Ureter (tissue), 1 donor: ENCODE measurements at regions not wholly inside any gene's neighbourhood (a gene's known extent, or its start where the extent isn't known, plus 50 kb on each side); places are given as distances from the start of the nearest gene placed in this dataset.

Experiments used
- DNase-seq: peaks from one replicate; pipeline ENCODE4 v3.0.0-alpha.2; 2020; ENCODE audit warnings: low spot score
- donor health status: DM: yes; HTN: yes; CAD: no.

DNA sequence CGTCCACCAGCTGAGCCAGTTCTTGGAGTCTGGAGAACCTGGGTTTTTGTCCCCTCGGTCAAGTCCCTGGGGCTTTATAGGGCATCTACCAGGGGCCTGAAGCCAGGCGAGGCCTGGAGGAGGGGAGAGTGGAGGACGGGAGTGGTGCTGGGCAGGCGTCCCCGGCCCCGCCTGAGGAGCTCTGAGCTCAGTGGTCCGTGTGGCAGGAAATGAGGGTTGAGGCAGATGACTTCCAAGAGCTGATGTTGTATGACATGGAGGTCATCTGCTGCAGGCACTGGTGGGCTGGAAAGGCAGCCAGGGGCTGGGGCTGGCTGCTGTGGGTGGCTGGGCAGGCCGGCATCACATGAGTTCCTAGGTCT lies 118.5 kb upstream of the HS6ST1 start:
- peak; percentile 32 for DNase-seq

DNA sequence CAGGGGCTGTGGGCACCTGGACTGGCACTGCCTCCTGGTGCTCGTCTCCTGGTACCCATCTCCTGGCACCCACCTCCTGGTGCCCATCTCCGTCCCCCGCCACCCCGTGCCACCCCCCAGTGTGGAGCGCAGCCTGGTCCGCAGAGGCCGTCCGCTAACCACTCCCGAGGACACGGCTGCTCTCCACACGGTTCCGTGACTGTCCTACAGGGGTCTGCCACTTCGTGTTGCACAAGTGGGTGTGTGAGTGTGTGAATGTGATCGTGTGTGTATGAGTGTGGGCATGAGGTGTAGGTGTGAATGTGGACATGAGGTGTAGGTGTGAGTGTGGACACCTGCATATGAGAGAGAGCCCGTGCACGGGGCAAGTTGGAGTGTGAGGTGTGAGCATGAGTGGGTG lies 119.4 kb upstream of the HS6ST1 start:
- DNase-seq = peak; percentile 38

DNA sequence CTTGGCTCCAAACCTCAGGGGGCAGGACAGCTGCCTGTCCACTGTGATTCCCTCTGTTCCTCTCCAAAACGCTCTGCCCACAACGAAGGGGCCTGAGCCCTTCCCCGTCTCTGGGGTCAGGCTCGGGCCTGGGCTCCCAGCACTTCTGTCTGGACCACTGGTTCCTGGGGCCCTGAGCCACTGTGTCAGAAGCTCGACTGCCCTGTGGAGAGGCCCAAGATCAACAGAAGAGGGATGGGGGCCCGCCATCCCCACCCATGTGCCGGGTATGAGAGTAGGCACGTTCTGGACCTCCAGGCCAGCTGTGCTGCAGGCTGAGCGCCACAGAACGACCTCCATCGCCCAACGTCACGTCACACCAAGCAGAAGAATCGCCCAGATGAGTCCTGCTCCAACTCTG lies 119.9 kb upstream of the HS6ST1 start:
- peak; percentile 36 for DNase-seq

DNA sequence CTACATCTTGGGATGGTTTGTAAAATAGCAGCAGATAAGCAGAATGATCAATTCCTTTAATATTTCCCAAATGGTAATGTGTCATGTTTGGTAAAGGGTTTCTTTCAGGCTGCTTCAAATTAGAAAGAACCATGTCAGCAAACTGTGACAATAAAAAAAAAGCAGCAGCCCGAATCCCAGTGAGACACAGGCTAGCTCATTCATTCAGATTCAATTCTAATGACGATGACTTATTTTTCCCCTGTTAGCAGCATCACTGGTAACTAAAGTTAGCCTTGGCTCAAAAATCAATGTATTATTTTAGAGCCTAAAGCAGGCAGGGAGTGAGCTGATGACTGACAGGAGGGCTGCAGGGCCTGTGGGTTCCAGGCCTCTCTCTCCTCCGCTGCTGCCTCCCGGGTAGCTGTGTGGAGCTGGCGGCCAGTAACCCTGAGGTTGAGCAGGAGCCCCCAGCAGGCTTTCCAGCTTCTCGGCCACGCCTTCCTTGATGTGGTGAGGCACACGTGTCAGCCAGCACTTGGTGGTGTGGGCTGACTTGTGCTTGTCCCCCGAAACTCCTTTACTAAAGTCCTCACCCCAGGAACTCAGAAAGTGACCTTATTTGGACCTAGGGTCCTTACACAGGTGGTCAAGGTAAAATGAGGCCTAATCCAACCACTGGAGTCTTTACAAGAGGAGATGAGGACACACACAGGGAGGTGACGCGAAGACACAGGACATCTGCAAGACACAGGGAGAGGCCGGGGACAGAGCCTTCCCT lies 120.5 kb upstream of the HS6ST1 start:
- peak; percentile 27 for DNase-seq

DNA sequence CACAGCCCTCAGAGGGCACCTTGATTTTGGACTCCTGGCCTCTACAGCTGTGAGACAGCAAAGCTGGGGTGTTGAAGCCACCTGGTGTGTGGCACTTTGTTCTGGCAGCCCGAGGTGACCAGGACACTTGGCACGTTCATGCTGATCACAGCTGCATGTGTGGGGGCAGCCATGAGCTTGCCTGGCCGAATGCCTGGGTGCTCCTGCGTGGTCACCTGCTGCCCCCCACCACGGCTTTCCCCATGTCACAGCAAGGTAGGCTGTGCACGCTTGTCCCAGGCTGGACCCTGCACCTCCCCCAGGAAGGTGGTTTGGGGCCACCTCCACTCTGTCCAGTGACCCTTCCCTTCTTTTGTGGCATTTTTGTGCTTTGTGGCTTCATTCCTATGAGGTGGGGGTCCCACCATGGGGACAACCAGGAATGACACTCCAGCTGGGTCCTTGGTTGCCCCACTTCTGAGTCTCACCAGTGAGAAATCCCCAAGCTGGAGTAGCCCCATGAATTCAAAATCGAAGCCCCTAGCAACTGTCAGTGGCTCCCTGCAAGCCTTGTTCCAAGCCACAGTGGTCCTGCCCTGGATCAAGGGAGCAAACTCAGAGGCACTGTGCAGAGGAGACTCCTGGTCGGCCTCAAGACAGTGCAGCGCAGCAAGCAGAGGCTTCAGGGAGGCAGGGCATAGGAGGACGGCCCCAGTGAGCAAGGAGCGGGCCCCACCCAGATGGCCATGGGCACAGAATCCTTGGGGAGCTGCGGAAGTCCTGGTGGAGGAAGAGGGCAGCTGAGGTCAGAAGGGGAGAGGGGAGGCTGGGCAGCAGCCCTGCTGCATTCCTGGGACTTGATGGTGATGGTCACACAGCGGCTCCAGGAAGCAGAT lies 121.4 kb upstream of the HS6ST1 start:
- peak; percentile 34 for DNase-seq

DNA sequence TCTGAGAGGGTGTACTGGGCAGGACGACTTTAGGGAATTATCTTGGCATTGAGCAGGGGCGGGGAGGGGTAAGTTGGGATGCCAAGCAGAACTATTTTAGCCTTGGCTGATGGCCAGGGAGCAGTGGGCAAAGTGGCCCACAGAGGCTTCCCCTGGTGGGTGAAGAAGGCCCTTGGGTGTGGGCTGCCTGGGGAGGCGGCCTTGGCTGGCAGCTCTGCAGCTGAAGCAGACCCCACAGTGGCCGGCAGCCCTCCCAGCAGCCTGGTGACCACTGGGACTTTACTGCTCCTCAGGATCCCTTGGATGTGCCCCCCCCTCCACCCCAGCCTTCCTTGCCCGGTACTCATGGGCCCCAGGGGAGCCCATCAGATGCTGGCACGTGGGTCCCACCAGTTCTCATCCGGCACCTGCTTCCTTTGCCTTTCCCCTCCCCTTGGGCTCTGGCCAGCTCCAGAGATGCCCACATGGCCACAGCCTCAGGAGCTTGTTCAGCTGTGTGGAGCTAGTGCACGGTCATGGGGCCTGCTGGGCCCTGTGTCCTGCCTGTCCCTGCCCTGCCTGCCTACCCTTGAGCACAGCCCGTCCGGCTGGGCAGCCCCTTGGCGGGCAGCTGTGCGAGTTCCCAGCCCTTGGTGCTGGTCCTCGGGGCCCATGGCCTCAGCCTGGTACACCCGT lies 122.1 kb upstream of the HS6ST1 start:
- DNase-seq = peak; percentile 41

DNA sequence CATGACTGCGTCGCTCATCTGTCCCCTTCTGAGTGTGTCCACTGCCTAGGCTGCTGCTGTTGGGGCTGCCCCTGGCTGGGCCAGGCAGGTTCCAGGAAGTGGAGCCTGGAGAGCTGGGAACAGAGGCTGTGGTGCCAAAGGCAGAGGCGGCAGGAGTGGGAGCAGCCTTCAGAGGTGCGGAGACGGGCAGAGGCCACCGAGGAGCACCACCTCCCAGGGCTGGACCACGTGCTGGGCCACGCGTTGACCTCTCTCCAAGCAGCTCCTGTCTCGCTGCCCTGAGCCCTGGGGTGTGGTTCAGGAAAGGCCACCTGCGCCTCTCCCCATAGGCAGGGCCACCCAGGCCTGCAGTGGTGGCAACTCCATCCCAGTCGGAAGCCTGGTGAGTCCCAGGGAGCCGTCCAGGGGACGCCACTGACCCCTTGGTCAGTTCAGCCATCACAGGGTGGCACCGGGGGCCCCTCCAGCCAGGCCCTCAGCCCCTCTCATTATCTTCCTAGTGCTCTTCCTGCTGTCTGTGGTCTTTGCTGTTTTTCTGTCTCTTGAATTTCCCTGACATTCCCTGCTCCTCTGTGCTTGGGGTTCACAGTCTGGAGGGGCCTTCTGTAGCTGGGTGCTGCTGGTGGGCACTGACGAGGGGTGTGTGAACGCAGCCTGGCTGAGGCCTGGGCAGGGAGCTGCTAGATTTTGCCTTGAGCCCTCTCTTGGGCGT lies 122.8 kb upstream of the HS6ST1 start:
- DNase-seq = no peak

DNA sequence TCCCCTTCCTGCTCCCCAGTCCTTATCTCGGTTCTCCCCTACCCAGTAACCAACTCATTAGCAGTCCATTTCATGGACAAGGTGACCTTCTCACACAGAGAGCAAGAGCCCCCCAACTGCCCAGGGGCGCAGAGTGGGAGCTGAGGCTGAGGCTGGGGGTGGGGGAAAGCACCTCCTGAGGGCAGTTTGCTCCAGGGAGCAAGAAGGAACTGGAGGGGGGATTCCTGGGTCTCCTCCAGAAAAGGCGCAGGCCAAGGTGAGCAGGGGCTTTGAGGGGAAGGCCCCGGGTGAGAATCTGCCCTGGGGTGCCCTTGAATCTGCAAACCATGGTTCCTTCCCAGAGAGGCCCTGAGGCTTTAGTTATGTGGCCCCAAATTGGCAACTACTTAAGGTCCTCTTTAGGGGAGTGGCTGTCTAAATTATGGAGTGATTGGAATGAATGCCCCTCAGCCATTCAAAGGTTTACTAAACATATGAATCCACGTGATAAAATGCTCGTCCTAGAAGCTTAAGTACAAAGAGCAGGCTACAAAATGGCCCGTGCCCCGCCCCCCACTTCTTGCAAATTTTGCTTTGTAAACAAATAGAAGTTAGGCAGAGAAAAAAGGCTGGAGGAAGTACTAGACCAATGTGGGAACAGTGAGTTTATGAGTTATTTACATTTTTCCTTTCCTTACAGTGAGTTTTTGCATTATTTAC lies 123.5 kb upstream of the HS6ST1 start:
- peak; percentile 64 for DNase-seq

DNA sequence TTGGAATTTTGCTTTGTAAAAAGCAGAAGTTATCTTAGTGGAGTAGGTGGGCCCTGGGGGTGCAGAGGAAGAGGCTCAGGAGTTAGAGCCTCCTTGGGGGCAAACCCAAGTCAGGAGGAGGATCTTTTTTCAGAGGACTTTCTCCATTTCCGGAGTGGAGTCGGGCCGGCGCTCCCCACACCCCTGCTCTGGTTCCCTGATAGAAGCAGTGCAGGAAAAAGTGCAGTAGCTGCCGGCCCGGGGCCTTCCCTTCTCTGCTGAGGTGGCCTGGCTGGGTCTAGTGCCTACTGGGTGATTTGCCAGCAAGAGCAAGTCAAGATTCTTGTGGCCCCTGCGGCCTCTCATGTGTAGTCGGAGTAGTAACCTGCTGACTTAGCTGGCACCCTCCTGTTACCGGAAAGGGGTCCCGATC lies 124.2 kb upstream of the HS6ST1 start:
- peak; percentile 49 for DNase-seq

DNA sequence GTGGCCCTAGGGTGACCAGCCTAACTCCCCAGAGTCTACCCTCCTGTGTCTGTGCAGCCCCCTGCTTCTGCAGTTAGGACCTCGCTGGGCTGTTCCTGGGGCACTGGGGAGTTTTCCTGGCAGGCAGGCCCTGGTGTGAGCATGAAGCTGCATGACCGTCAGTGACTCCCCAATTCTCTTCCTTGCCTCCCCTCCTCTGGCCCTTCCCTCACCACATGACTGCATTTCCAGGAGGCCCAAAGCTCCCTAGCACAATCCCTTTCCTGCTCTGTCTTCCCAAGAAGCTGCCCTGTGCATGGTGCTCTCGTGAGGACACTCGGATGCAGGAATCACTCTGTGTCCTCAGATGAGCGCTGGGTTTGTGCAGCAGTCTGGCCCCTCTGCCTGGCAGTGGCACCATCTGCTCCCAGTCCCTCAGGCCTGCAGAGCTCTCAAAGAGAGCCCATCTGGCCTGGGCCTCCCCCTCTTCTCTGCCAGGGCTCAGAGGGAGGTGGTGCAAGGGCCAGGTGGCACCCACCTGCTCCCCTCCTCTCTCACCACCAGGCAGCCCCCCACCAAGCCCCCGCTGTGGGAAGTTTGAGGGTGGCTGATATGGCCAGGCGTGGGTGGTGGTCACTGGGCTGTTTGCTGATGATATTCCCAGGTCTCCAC lies 125.6 kb upstream of the HS6ST1 start:
- peak; percentile 38 for DNase-seq

DNA sequence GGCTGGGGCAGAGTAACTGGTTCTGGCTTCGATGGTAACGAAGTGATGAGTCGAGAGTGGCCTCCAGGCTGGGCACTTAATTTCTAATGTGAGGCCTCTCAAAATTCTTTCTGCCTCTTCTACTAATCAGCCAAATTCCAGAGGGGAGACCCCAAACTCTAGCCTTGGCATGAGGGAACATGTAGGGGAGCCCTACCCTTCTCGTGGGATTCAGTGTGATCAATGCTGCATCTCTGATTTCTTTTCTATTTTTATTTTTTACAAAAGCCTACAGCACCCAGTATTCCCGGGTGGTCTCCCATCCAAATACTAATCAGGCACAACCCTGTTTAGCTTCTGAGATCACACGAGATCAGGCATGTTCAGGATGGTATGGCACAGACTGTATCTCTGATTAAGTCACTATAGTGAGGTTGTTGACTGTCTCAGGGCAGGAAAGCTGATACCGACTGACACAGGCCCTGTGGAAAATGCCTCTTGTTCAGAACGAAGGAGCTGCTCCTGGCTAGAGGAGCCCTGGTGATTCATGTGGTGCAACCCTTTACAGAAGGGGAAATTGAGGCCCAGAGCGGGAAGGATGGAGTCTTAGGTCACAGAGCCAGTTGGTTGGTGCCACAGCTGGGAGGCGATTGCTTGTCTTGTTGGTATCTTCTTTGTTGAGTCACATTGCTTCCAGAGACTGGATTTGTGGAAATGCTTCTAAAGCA lies 126.3 kb upstream of the HS6ST1 start:
- DNase-seq = peak; percentile 25

DNA sequence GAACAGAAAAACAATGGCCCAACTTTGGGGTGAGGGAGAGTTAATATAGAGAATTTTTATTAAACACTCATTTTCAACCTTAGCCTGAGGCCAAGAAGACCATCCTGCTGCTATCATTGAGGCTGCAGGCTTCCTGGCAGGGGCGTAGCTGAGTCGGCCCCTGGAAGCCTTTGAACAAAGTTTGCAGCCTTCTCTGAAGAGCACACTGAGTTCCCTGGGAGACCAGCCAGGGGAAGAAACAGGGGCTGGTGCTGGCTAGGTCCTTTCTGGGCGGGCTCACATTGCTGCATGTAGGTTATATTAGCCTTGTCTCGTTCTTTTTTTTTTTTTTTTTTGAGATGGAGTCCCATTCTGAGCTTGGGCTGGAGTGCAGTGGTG lies 126.8 kb upstream of the HS6ST1 start:
- peak; percentile 43 for DNase-seq

DNA sequence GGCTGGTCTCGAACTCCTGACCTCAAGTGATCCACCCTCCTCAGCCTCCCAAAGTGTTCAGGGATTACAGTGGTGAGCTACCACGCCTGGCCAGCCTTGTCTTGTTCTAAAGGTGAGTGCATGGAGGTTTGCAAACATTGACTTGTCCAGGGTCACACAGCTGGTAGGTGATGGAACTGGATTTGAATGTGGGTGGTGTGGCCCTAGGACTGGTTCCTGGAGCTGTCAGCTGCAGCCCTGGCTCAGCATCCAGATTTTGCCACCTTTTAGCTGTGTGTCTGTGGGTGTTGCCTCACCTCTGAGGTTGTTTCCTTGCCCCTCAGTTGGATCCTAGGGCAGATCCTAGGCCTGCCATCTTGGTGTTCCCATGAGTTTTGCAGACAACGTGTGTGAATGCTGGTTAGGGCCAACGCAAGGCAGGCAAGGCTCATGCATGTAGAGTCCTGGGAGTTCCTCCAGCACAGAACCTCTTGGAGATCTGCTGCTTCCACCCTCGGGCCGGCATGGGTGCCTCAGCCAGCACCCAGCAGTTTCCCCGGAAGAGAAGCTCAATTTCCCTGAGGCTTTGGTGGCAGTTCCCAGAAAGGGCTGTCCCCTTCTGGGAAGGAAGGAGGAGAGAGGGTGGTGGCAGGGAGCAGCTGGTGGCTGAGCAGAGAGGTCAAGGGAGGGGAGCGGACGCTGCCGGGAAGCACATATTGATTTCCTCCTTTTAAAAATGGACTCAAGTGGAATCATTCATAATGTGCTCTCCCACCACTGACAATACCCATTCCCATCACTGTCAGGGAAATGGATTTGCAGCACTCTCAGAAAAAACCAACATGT lies 127.6 kb upstream of the HS6ST1 start:
- peak; percentile 38 for DNase-seq

DNA sequence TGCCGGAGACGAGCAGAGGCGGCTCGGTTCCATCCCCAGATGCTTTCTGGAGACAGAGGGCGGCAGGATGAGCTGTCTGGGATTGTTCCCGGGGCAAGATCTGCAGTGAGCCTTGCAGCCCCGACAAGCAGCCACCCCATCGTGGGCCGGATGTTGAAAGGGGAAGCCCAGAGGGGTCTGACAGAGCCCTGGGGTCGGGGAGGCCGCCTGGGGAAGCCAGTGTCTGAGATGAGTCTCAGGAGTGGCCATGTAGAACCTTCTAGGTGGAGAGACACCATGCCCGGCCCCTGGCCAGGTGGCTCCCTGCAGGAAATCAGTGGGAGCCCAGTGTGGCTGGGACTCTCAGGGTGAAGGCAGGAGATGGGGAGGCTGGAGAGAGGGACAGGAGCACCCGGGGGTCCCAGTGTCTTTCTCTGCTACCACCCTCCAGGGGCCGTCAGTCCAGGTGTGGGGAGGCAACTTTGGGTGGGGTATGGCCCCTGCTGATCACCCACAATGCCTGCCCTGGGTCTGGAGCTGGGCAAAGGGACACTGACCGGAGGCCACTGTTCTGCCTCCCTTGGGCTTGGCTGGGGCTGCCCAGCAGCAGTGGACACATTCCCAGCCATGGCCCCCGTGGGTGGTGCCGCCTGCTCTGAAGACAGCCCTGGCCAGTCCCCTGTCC lies 128.3 kb upstream of the HS6ST1 start:
- DNase-seq = peak; percentile 40

DNA sequence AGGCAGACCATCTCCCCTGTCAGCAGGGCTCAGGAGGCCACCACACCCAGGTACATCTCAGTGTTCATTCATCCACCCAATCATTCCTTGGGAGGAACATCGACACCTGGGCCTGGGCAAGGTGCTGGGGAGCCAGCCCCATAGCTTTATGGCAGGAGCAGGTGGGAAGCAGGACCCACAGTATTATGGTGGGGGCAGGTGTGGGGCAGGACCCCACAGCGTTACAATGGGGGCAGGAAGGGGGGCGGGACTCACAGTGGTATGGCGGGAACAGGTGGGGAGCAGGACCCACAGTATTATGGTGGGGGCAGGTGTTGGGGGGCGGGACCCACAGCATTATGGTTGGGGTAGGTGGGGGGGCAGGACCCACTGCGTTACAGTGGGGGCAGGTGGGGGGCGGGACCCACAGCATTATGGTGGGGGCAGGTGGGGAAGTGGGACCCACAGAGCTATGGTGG lies 128.9 kb upstream of the HS6ST1 start:
- DNase-seq = peak; percentile 17

DNA sequence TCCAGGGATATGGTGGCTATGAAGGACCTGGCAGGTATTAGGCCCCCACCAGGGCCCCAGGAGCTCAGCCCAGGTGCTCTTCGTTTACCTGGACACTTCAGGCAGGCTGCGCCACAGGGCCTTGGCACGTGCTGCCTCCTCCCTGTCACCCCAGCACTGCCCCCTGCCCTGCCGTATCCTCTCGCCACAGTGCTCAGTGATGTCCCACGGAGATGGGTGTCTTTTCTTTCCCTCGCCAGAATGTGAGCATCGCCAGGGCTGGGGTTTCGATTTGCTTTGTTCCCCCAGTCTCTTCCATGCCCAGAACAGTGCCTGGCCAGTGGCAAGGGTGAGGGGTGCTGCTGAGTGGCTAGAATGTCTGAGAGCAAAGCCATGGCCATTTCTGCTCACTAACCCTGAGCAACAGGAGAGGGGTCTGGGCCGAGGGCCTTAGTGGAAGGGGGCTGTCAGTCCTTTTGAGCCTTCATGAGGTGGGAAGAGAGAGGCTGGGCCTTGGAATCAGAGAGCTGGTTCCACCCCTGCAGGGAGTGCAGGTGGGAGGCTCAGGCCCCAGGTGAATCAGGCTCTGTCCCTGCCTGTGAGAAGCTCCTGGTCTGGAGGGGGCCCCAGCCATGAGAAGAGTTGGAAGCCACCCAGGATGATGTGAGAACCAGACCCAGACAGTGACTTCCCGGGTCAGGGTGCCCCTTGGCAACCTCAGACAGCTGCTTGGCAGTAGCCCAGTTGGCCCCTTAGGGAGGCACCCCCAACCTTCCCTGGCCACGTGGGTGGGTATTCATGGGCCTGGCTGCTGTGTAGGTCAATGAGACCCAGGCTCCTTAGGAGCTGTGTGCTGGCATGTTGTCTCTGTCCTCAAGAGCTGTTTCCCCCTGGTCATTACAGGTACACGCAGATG lies 129.9 kb upstream of the HS6ST1 start:
- peak; percentile 34 for DNase-seq

DNA sequence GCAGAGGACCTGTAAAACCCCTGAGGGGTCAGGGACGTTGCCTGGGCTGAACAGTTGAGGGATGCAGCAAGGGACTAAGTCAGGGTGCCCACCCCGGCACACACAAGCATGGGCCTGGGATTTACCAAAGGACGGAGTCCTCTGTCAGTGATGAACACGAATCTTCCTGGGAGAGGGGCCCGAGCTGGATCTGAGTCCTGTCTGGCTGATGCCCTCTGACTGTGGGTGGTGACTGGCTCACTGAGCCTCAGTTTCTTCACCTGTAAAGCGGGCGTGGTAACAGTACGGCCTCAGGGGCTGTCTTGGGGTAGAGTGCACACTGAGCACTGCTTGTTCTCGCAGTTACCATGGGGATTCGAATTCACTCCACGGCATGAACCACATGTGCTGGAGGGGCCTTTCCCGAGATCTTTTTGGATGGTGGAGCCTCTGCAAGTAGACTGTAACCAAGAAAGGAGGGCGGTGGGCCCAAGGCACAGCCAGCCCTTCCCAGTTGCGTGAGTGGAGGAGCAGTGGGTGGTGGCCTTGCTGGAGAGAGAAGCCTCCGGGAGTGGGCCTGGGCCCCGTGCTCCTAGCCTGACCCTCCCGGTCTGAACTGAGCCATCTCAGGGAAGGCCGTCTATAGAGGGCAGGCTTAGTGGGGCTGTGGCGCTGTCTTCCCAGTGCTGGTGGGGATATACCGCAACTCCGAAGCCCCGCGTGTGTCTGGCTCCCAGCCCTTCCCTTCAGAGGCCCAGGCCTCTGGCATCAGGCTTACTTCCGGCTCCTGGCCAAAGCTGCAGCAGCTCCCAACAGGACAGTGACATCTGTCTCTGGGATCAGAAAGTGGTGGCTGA lies 130.8 kb upstream of the HS6ST1 start:
- DNase-seq = peak; percentile 35
